H1 (cell line): ENCODE measurements at regions not wholly inside any gene's neighbourhood (a gene's known extent, or its start where the extent isn't known, plus 50 kb on each side); places are given as distances from the start of the nearest gene placed in this dataset.

Source experiments
- CTCF ChIA-PET: fragments of 300-600 bp; sonication (Branson Sonifier 250); formaldehyde crosslinking; loops from one replicate; lab custom pipeline; 2021; ENCODE audit not compliant: partially characterized antibody; lab: Charles Lee
- POLR2A ChIA-PET: fragments of 300-600 bp; sonication (Branson Sonifier 250); formaldehyde crosslinking; loops from one replicate; lab custom pipeline; 2021; ENCODE audit warnings: inconsistent platforms; ENCODE audit not compliant: partially characterized antibody; lab: Charles Lee
- DNase-seq, 2 experiments: peaks; one replicate each; pipeline versions ENCODE4 v3.0.0 to v3.0.0-alpha.2; 2010 to 2022; ENCODE audit warnings: low spot score in 2 of 2, low read depth in 1 of 2, mixed read lengths in 1 of 2
- FAIRE-seq: peaks from 2 replicates; lab custom pipeline; 2011; peaks lifted over from hg19 to GRCh38; lab: Jason Lieb, UNC
- H2AFZ ChIP-seq: 2 replicates; pipeline ENCODE4 v1.8.1; 2012; ENCODE audit warnings: low read length, inconsistent platforms
- H2AK5ac ChIP-seq: 2 replicates; pipeline ENCODE4 v1.6.1; 2013; ENCODE audit warnings: low read depth, low read length
- H2BK120ac ChIP-seq: replicated peaks from 2 replicates; pipeline ENCODE3; 2013; ENCODE audit warnings: low read depth, low read length, inconsistent platforms
- H2BK12ac ChIP-seq: 2 replicates; pipeline ENCODE4 v1.6.1; 2013; ENCODE audit warnings: low read depth, low read length
- H2BK15ac ChIP-seq: 2 replicates; pipeline ENCODE4 v1.6.1; 2013; ENCODE audit warnings: low read length
- H2BK20ac ChIP-seq: 2 replicates; pipeline ENCODE4 v1.6.1; 2013; ENCODE audit warnings: low read length
- H2BK5ac ChIP-seq: 2 replicates; pipeline ENCODE4 v1.6.1; 2013; ENCODE audit warnings: low read depth, low read length
- H3K14ac ChIP-seq: 2 replicates; pipeline ENCODE4 v1.6.1; 2013; ENCODE audit warnings: inconsistent platforms; ENCODE audit not compliant: insufficient read length
- H3K18ac ChIP-seq: 2 replicates; pipeline ENCODE4 v1.6.1; 2013; ENCODE audit warnings: low read length; ENCODE audit errors: extremely low read depth
- H3K23ac ChIP-seq: 2 replicates; pipeline ENCODE4 v1.6.1; 2013; ENCODE audit warnings: inconsistent platforms; ENCODE audit not compliant: insufficient read length
- H3K23me2 ChIP-seq: 2 replicates; pipeline ENCODE4 v1.6.1; 2013; ENCODE audit warnings: low read depth, low read length
- H3K27ac ChIP-seq: 2 replicates; pipeline ENCODE4 v1.6.1; 2011; ENCODE audit warnings: low read depth, low read length, inconsistent platforms
- H3K27me3 ChIP-seq, 4 experiments: replicated peaks in 1 of 4; 1 replicate in 1 of 4; 2 replicates in 3 of 4; pipeline versions ENCODE4 v1.6.1 to v1.8.1; 2011 to 2013; ENCODE audit warnings: low read length in 3 of 4, mild to moderate bottlenecking in 3 of 4, inconsistent platforms in 2 of 4, mixed read lengths in 2 of 4, moderate library complexity in 1 of 4; ENCODE audit not compliant: control insufficient read depth in 3 of 4, insufficient read depth in 3 of 4; ENCODE audit errors: extremely low read depth in 1 of 4
- H3K36me3 ChIP-seq, 4 experiments: 2 replicates each; pipeline versions ENCODE4 v1.6.1 to v1.8.1; 2011 to 2013; ENCODE audit warnings: mild to moderate bottlenecking in 4 of 4, low read length in 3 of 4, moderate library complexity in 2 of 4, control low read depth in 1 of 4, inconsistent platforms in 1 of 4; ENCODE audit not compliant: insufficient read depth in 4 of 4, control insufficient read depth in 2 of 4
- H3K4ac ChIP-seq: replicated peaks from 2 replicates; pipeline ENCODE3; 2013; ENCODE audit warnings: low read length, low read depth, mixed read lengths, inconsistent platforms; ENCODE audit not compliant: insufficient read length
- H3K4me1 ChIP-seq, 4 experiments: replicated peaks in 1 of 4; 1 replicate in 1 of 4; 2 replicates in 3 of 4; pipeline versions ENCODE4 v1.6.1 to v1.8.1; 2011 to 2013; ENCODE audit warnings: low read length in 3 of 4, inconsistent platforms in 2 of 4, mixed read lengths in 1 of 4; ENCODE audit not compliant: insufficient read depth in 4 of 4, control insufficient read depth in 3 of 4
- H3K4me2 ChIP-seq, 2 experiments: 2 replicates each; pipeline versions ENCODE4 v1.6.1 to v1.8.1; 2011 to 2013; ENCODE audit warnings: low read depth in 2 of 2, low read length in 2 of 2, control low read depth in 1 of 2, inconsistent platforms in 1 of 2, mild to moderate bottlenecking in 1 of 2; ENCODE audit not compliant: insufficient read depth in 1 of 2
- H3K4me3 ChIP-seq, 4 experiments: fragments of 200-600, 300-600 bp in 1 of 4; sonication (generic), shearing (Covaris generic), sonication (Bioruptor Twin) in 1 of 4; 2 replicates each; pipeline versions ENCODE4 v1.5.1 to v1.8.1; 2011 to 2016; ENCODE audit warnings: low read length in 4 of 4, low read depth in 3 of 4, control low read depth in 2 of 4, inconsistent platforms in 2 of 4, mild to moderate bottlenecking in 2 of 4, mixed read lengths in 1 of 4, moderate library complexity in 1 of 4; ENCODE audit not compliant: insufficient read depth in 2 of 4; ENCODE audit errors: extremely low read depth in 1 of 4
- H3K56ac ChIP-seq: replicated peaks from 2 replicates; pipeline ENCODE3; 2013; ENCODE audit warnings: low read depth, mild to moderate bottlenecking, mixed read lengths, low read length, inconsistent platforms; ENCODE audit not compliant: insufficient read length
- H3K79me1 ChIP-seq: 2 replicates; pipeline ENCODE4 v1.6.1; 2013; ENCODE audit warnings: low read depth, low read length, control low read depth
- H3K79me2 ChIP-seq, 2 experiments: 2 replicates each; pipeline versions ENCODE4 v1.6.1 to v1.8.1; 2012 to 2013; ENCODE audit warnings: low read length in 2 of 2, mild to moderate bottlenecking in 2 of 2, inconsistent platforms in 1 of 2; ENCODE audit not compliant: insufficient read depth in 2 of 2, control insufficient read depth in 1 of 2
- H3K9ac ChIP-seq, 4 experiments: replicated peaks in 1 of 4; 1 replicate in 1 of 4; 2 replicates in 3 of 4; pipeline versions ENCODE4 v1.6.1 to v1.8.1; 2011 to 2013; ENCODE audit warnings: low read depth in 3 of 4, low read length in 3 of 4, control low read depth in 2 of 4, mild to moderate bottlenecking in 2 of 4, moderate library complexity in 2 of 4, inconsistent platforms in 1 of 4; ENCODE audit errors: extremely low read depth in 1 of 4
- H3K9me3 ChIP-seq, 2 experiments: 2 replicates each; pipeline versions ENCODE4 v1.6.1 to v1.8.1; 2012 to 2013; ENCODE audit warnings: mild to moderate bottlenecking in 2 of 2, moderate library complexity in 2 of 2, control low read depth in 1 of 2, inconsistent platforms in 1 of 2, low read depth in 1 of 2, low read length in 1 of 2, mixed read lengths in 1 of 2; ENCODE audit not compliant: insufficient read depth in 2 of 2
- H4K20me1 ChIP-seq, 2 experiments: replicated peaks in 1 of 2; 2 replicates each; pipeline versions ENCODE3 to v1.8.1; 2011 to 2013; ENCODE audit warnings: inconsistent platforms in 2 of 2, low read length in 2 of 2, mild to moderate bottlenecking in 1 of 2; ENCODE audit not compliant: insufficient read depth in 2 of 2, control insufficient read depth in 1 of 2
- H4K5ac ChIP-seq: 2 replicates; pipeline ENCODE4 v1.6.1; 2013; ENCODE audit warnings: low read length, low read depth, mixed read lengths, inconsistent platforms; ENCODE audit not compliant: insufficient read length
- H4K8ac ChIP-seq: 2 replicates; pipeline ENCODE4 v1.8.0; 2013; ENCODE audit warnings: mild to moderate bottlenecking, moderate library complexity, low read length, inconsistent platforms; ENCODE audit not compliant: insufficient read depth; ENCODE audit errors: extremely low read depth
- H4K91ac ChIP-seq: replicated peaks from 2 replicates; pipeline ENCODE3; 2013; ENCODE audit warnings: low read length, mixed read lengths, inconsistent platforms; ENCODE audit not compliant: insufficient read length
- BRCA1 ChIP-seq: IDR thresholded peaks from 2 replicates; pipeline ENCODE4 v1.6.1; 2012; ENCODE audit warnings: low read depth, low read length, improper control_type of control experiment
- CBX5 ChIP-seq: fragments of 300-800, 300-1000 bp; sonication (generic); IDR thresholded peaks from 2 replicates; pipeline ENCODE4 v1.7.1; 2016; ENCODE audit warnings: antibody characterized with exemption, low read length, low read depth
- FOSL1 ChIP-seq: IDR thresholded peaks from 2 replicates; pipeline ENCODE4 v1.6.1; 2011; ENCODE audit warnings: mild to moderate bottlenecking, low read depth, low read length, moderate library complexity; ENCODE audit not compliant: insufficient read depth
- HDAC6 ChIP-seq: IDR thresholded peaks from one replicate; pipeline ENCODE4 v1.7.1; 2012; ENCODE audit warnings: low read depth, mild to moderate bottlenecking, inconsistent platforms, low read length, moderate library complexity
- JUN ChIP-seq: IDR thresholded peaks from 2 replicates; pipeline ENCODE4 v1.6.1; 2011; ENCODE audit warnings: low read depth, mild to moderate bottlenecking, improper control_type of control experiment, low read length
- KDM5A ChIP-seq: fragments of 200-600 bp; IDR thresholded peaks from 2 replicates; pipeline ENCODE4 v1.7.1; 2012; ENCODE audit warnings: mild to moderate bottlenecking, low read length, inconsistent platforms, mixed read lengths
- MAFK ChIP-seq: IDR thresholded peaks from 2 replicates; pipeline ENCODE4 v1.6.1; 2012; ENCODE audit warnings: low read depth, mild to moderate bottlenecking, improper control_type of control experiment, low read length
- POLR2A ChIP-seq, 2 experiments: IDR thresholded peaks; 1 replicate in 1 of 2; 2 replicates in 1 of 2; pipeline ENCODE4 v1.6.1; 2011; ENCODE audit warnings: low read depth in 2 of 2, low read length in 2 of 2, mild to moderate bottlenecking in 2 of 2; ENCODE audit errors: control extremely low read depth in 1 of 2
- POLR2AphosphoS5 ChIP-seq: IDR thresholded peaks from 2 replicates; pipeline ENCODE4 v1.6.1; 2011; ENCODE audit warnings: low read depth, low read length
- POU5F1 ChIP-seq: IDR thresholded peaks from 2 replicates; pipeline ENCODE4 v1.6.1; 2011; ENCODE audit warnings: low read depth, mild to moderate bottlenecking, low read length, moderate library complexity
- SIN3A ChIP-seq, 2 experiments: IDR thresholded peaks in 1 of 2; conservative IDR thresholded peaks in 1 of 2; 2 replicates each; pipeline ENCODE4 v1.6.1; 2011 to 2012; ENCODE audit warnings: low read length in 2 of 2, improper control_type of control experiment in 1 of 2, low read depth in 1 of 2, mild to moderate bottlenecking in 1 of 2
- SP4 ChIP-seq: IDR thresholded peaks from 2 replicates; pipeline ENCODE4 v1.6.1; 2012; ENCODE audit warnings: low read length, inconsistent platforms
- WGBS, 2 experiments: shearing (Covaris generic) in 1 of 2; methylation state at CpG; one replicate each; pipeline versions ENCODE4 v1.1.6 to v1.1.7; 2013 to 2015; ENCODE audit warnings: low lambda C conversion rate in 2 of 2, mixed read lengths in 2 of 2, inconsistent platforms in 1 of 2, low coverage in 1 of 2, missing lambda C conversion rate in 1 of 2; ENCODE audit not compliant: insufficient replicate concordance in 2 of 2, insufficient coverage in 1 of 2, insufficient read length in 1 of 2; ENCODE audit errors: extremely low coverage in 1 of 2, missing lambda C conversion rate in 1 of 2; 5-methylcytosine and 5-hydroxymethylcytosine counted together

- no peak overlapping the region for H3K9ac ChIP-seq
- H3K9me3 ChIP-seq: no peaks in the 10 kb centered on the region
- FAIRE-seq (no peak), DNase-seq (no peak)
- H3K4me2 ChIP-seq: no peak overlapping the region
- H3K23ac ChIP-seq: no peak overlapping the region
- H3K4ac ChIP-seq: no peak overlapping the region
- no peak for TF ChIP-seq POLR2A (IDR thresholded peaks at IDR 0.05; ENCODE audit: control extremely low read depth in 1 of 2, low read depth in 2 of 2, low read length in 2 of 2)
- TF ChIP-seq POLR2AphosphoS5: no peak
- TF ChIP-seq JUN: no peak
- no peak for TF ChIP-seq CBX5
- no peak for TF ChIP-seq MAFK
- TF ChIP-seq SP4: no peak
- TF ChIP-seq BRCA1: no peak
- TF ChIP-seq FOSL1: no peak
- no peak for TF ChIP-seq KDM5A
- no peak for TF ChIP-seq HDAC6
- TF ChIP-seq POU5F1: no peak
- no peak for TF ChIP-seq SIN3A (conservative IDR thresholded peaks at IDR 0.05 in 1 of 2, IDR thresholded peaks at IDR 0.05 in 1 of 2; ENCODE audit: low read depth in 1 of 2, low read length in 2 of 2)
- no peak overlapping the region for H2BK15ac ChIP-seq
- no peaks in the 10 kb centered on the region for H3K23me2 ChIP-seq
- H3K36me3 ChIP-seq: no peaks in the 10 kb centered on the region
- H3K4me1 ChIP-seq: no peaks in the 10 kb centered on the region
- no peak overlapping the region for H4K8ac ChIP-seq
- H2AK5ac ChIP-seq: no peak overlapping the region
- H3K18ac ChIP-seq: no peak overlapping the region
- H3K14ac ChIP-seq: no peak overlapping the region
- no peaks in the 10 kb centered on the region for H3K27me3 ChIP-seq
- H2BK12ac ChIP-seq: no peak overlapping the region
- no peak overlapping the region for H3K27ac ChIP-seq
- H2BK20ac ChIP-seq: no peak overlapping the region
- POLR2A ChIA-PET: no interaction called here
- 90 to 100% methylated on average over 1 to 3 of the region's 3 CpGs for WGBS, 2 experiments
- H4K91ac ChIP-seq: no peak overlapping the region
- H4K20me1 ChIP-seq: no peaks in the 10 kb centered on the region
- H2BK120ac ChIP-seq: no peak overlapping the region
- H2AFZ ChIP-seq: no peak overlapping the region
- H3K79me1 ChIP-seq: no peaks in the 10 kb centered on the region
- H4K5ac ChIP-seq: no peak overlapping the region
- no peaks in the 10 kb centered on the region for H3K79me2 ChIP-seq
- no peak overlapping the region for H2BK5ac ChIP-seq
- no peak overlapping the region for H3K56ac ChIP-seq
- CTCF ChIA-PET: no interaction called here
- H3K4me3 ChIP-seq: no peak overlapping the region
Measured at GRCh38 chr5:93072831-93073459, 508.1 kb downstream of the NR2F1-AS1 start.
